GM03348 (cell line): ENCODE measurements at regions not wholly inside any gene's neighbourhood (a gene's known extent, or its start where the extent isn't known, plus 50 kb on each side); places are given as distances from the start of the nearest gene placed in this dataset.

Experiments
- DNase-seq: peaks from one replicate; pipeline ENCODE4 v3.0.0; 2012; ENCODE audit warnings: low spot score

- no peak for DNase-seq
Measured at GRCh38 chr18:69216321-69216720, 184.4 kb upstream of the DOK6 start.

GRCh38 chr18:69217196-69218000, 183.3 kb upstream of the DOK6 start:
- DNase-seq, result no peak

GRCh38 chr18:69220529-69220928, 180.2 kb upstream of the DOK6 start:
- no peak for DNase-seq

GRCh38 chr18:69222089-69222488, 178.6 kb upstream of the DOK6 start:
- DNase-seq, result no peak

- DNase-seq, result no peak
Measured at GRCh38 chr18:69226971-69227370, 173.7 kb upstream of the DOK6 start.

GRCh38 chr18:69230204-69230603, 170.5 kb upstream of the DOK6 start:
- no peak for DNase-seq

GRCh38 chr18:69233465-69234054, 167.1 kb upstream of the DOK6 start:
- peak; percentile 16 for DNase-seq

- no peak for DNase-seq
Measured at GRCh38 chr18:69239849-69240674, 160.6 kb upstream of the DOK6 start.

GRCh38 chr18:69246027-69246426, 154.7 kb upstream of the DOK6 start:
- no peak for DNase-seq

GRCh38 chr18:69250305-69251151, 150.2 kb upstream of the DOK6 start:
- peak; percentile 66 for DNase-seq

- peak; percentile 74 for DNase-seq
Measured at GRCh38 chr18:69257861-69258458, 142.7 kb upstream of the DOK6 start.

- DNase-seq, result no peak
Measured at GRCh38 chr18:69259282-69259681, 141.4 kb upstream of the DOK6 start.

GRCh38 chr18:69261406-69261805, 139.3 kb upstream of the DOK6 start:
- DNase-seq, result no peak

- DNase-seq, result peak; percentile 5
Measured at GRCh38 chr18:69265656-69266055, 135.0 kb upstream of the DOK6 start.

GRCh38 chr18:69267895-69268294, 132.8 kb upstream of the DOK6 start:
- DNase-seq, result no peak

- no peak for DNase-seq
Measured at GRCh38 chr18:69282371-69282770, 118.3 kb upstream of the DOK6 start.

- no peak for DNase-seq
Measured at GRCh38 chr18:69291044-69291443, 109.6 kb upstream of the DOK6 start.

- DNase-seq, result no peak
Measured at GRCh38 chr18:69291755-69292154, 108.9 kb upstream of the DOK6 start.

GRCh38 chr18:69300185-69300584, 100.5 kb upstream of the DOK6 start:
- no peak for DNase-seq

GRCh38 chr18:69308619-69309018, 92.1 kb upstream of the DOK6 start:
- no peak for DNase-seq

GRCh38 chr18:69326094-69326493, 74.6 kb upstream of the DOK6 start:
- no peak for DNase-seq

GRCh38 chr18:69328086-69328485, 72.6 kb upstream of the DOK6 start:
- no peak for DNase-seq
